Liver (tissue), 8 donors: ENCODE measurements at regions not wholly inside any gene's neighbourhood (a gene's known extent, or its start where the extent isn't known, plus 50 kb on each side); places are given as distances from the start of the nearest gene placed in this dataset.

Experiments
- DNase-seq: peaks from one replicate; pipeline ENCODE4 v3.0.0-alpha.2; 2017; ENCODE audit warnings: low spot score
- H3K27ac ChIP-seq, 2 donors: one replicate each; pipeline ENCODE4 v1.7.0; 2013; ENCODE audit warnings: inconsistent platforms in 2 of 2, low read length in 2 of 2, control low read depth in 1 of 2, low read depth in 1 of 2, mild to moderate bottlenecking in 1 of 2
- H3K27me3 ChIP-seq, 4 donors: one replicate each; pipeline versions ENCODE4 v1.6.1 to v1.7.0; 2013; ENCODE audit warnings: low read length in 3 of 4, inconsistent platforms in 1 of 4, mild to moderate bottlenecking in 1 of 4, moderate library complexity in 1 of 4; ENCODE audit not compliant: control insufficient read depth in 4 of 4, insufficient read depth in 4 of 4
- H3K36me3 ChIP-seq, 4 donors: one replicate each; pipeline versions ENCODE4 v1.6.1 to v1.7.0; 2013; ENCODE audit warnings: low read length in 3 of 4, mild to moderate bottlenecking in 3 of 4, low read depth in 1 of 4, moderate library complexity in 1 of 4; ENCODE audit not compliant: control insufficient read depth in 4 of 4, insufficient read depth in 3 of 4
- H3K4me1 ChIP-seq, 4 donors: one replicate each; pipeline versions ENCODE4 v1.6.1 to v1.7.0; 2013; ENCODE audit warnings: low read length in 3 of 4, mild to moderate bottlenecking in 3 of 4, moderate library complexity in 1 of 4; ENCODE audit not compliant: control insufficient read depth in 4 of 4, insufficient read depth in 4 of 4
- H3K4me3 ChIP-seq, 3 donors: one replicate each; pipeline versions ENCODE4 v1.6.1 to v1.7.0; 2013; ENCODE audit warnings: low read length in 3 of 3, control low read depth in 1 of 3, low read depth in 1 of 3, mild to moderate bottlenecking in 1 of 3
- H3K9ac ChIP-seq, 2 donors: one replicate each; pipeline ENCODE4 v1.7.0; 2013; ENCODE audit warnings: low read length in 2 of 2, mild to moderate bottlenecking in 2 of 2, moderate library complexity in 2 of 2, control low read depth in 1 of 2, low read depth in 1 of 2
- H3K9me3 ChIP-seq, 4 donors: one replicate each; pipeline versions ENCODE4 v1.6.1 to v1.7.0; 2013; ENCODE audit warnings: low read length in 3 of 4; ENCODE audit not compliant: control insufficient read depth in 4 of 4
- EGR1 ChIP-seq, 2 donors: IDR thresholded peaks; 2 replicates each; pipeline ENCODE4 v1.6.1; 2016 to 2018; ENCODE audit warnings: antibody characterized with exemption in 2 of 2, low read depth in 2 of 2
- FOXA1 ChIP-seq: IDR thresholded peaks from 2 replicates; pipeline ENCODE4 v1.6.1; 2016; ENCODE audit warnings: antibody characterized with exemption
- FOXA2 ChIP-seq: IDR thresholded peaks from 2 replicates; pipeline ENCODE4 v1.6.1; 2016; ENCODE audit warnings: antibody characterized with exemption
- GABPA ChIP-seq, 2 donors: IDR thresholded peaks in 1 of 2; conservative IDR thresholded peaks in 1 of 2; 2 replicates each; pipeline ENCODE4 v1.6.1; 2016; ENCODE audit warnings: antibody characterized with exemption in 2 of 2, mild to moderate bottlenecking in 1 of 2, moderate library complexity in 1 of 2
- HNF4A ChIP-seq, 2 donors: conservative IDR thresholded peaks; 2 replicates each; pipeline ENCODE4 v1.6.1; 2016; ENCODE audit warnings: antibody characterized with exemption in 2 of 2, mild to moderate bottlenecking in 2 of 2
- HNF4G ChIP-seq: IDR thresholded peaks from 2 replicates; pipeline ENCODE4 v1.6.1; 2016; ENCODE audit warnings: antibody characterized with exemption
- JUND ChIP-seq, 2 donors: IDR thresholded peaks; 2 replicates each; pipeline ENCODE4 v1.6.1; 2016; ENCODE audit warnings: antibody characterized with exemption in 2 of 2
- NR2F2 ChIP-seq: IDR thresholded peaks from 2 replicates; pipeline ENCODE4 v1.6.1; 2016; ENCODE audit warnings: antibody characterized with exemption
- RAD21 ChIP-seq, 2 donors: IDR thresholded peaks; 2 replicates each; pipeline ENCODE4 v1.6.1; 2016; ENCODE audit warnings: antibody characterized with exemption in 2 of 2, mild to moderate bottlenecking in 2 of 2
- REST ChIP-seq: IDR thresholded peaks from 2 replicates; pipeline ENCODE4 v1.6.1; 2016; ENCODE audit warnings: antibody characterized with exemption, mild to moderate bottlenecking
- RXRA ChIP-seq, 2 donors: IDR thresholded peaks; 2 replicates each; pipeline ENCODE4 v1.6.1; 2017 to 2018; ENCODE audit warnings: antibody characterized with exemption in 2 of 2, mild to moderate bottlenecking in 1 of 2
- SP1 ChIP-seq: IDR thresholded peaks from 2 replicates; pipeline ENCODE4 v1.6.1; 2018; ENCODE audit warnings: antibody characterized with exemption, mild to moderate bottlenecking
- TAF1 ChIP-seq: conservative IDR thresholded peaks from 2 replicates; pipeline ENCODE4 v1.6.1; 2016; ENCODE audit warnings: antibody characterized with exemption, mild to moderate bottlenecking
- YY1 ChIP-seq: IDR thresholded peaks from 2 replicates; pipeline ENCODE4 v1.6.1; 2016; ENCODE audit warnings: antibody characterized with exemption, mild to moderate bottlenecking
- WGBS: extraction: QIAGEN DNeasy Blood & Tissue Kit; methylation state at CpG from one replicate; pipeline ENCODE4 v1.1.7; 2013; 5-methylcytosine and 5-hydroxymethylcytosine counted together
- TF ChIP-seq, protein P1 (sequence below): fragments of 150-350 bp; IDR thresholded peaks from 2 replicates; pipeline ENCODE4 v1.5.1; 2017; ENCODE audit warnings: improper control_type of control experiment, low read depth, low read length; ENCODE audit not compliant: missing input control
- TF ChIP-seq, protein P2 (sequence below): IDR thresholded peaks from 2 replicates; pipeline ENCODE4 v1.6.1; 2016; ENCODE audit warnings: antibody characterized with exemption
- TF ChIP-seq, protein P3 (sequence below): IDR thresholded peaks from 2 replicates; pipeline ENCODE4 v1.6.1; 2016; ENCODE audit warnings: antibody characterized with exemption
- TF ChIP-seq, protein P4 (sequence below): IDR thresholded peaks from 2 replicates; pipeline ENCODE4 v1.6.1; 2016; ENCODE audit warnings: antibody characterized with exemption
- donor health status: healthy.
- donor health status: healthy.
- donor health status: healthy.
- donor health status: healthy.
- donor health status: healthy.

GRCh38 chr2:52463457-52463856 lies 1304.1 kb upstream of the CHAC2 start:
- Histone ChIP-seq H3K36me3 (no peaks in the 10 kb centered on the region), H3K27me3 (no peaks in the 10 kb centered on the region), H3K4me1 (peaks cover 0 to 16% (median 13%) of the 10 kb centered on the region in 4 donors), H3K27ac (no peak overlapping the region), H3K9me3 (no peaks in the 10 kb centered on the region), H3K9ac (no peak overlapping the region), H3K4me3 (no peak overlapping the region)
- TF ChIP-seq RAD21 (IDR thresholded peaks at IDR 0.05) = peak in 1 of 2 donors; percentile 16
- TF ChIP-seq, protein P1, sequence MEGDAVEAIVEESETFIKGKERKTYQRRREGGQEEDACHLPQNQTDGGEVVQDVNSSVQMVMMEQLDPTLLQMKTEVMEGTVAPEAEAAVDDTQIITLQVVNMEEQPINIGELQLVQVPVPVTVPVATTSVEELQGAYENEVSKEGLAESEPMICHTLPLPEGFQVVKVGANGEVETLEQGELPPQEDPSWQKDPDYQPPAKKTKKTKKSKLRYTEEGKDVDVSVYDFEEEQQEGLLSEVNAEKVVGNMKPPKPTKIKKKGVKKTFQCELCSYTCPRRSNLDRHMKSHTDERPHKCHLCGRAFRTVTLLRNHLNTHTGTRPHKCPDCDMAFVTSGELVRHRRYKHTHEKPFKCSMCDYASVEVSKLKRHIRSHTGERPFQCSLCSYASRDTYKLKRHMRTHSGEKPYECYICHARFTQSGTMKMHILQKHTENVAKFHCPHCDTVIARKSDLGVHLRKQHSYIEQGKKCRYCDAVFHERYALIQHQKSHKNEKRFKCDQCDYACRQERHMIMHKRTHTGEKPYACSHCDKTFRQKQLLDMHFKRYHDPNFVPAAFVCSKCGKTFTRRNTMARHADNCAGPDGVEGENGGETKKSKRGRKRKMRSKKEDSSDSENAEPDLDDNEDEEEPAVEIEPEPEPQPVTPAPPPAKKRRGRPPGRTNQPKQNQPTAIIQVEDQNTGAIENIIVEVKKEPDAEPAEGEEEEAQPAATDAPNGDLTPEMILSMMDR = no peak
- no peak for TF ChIP-seq HNF4G
- no peak for TF ChIP-seq FOXA1
- peak; percentile 59 to 84 for TF ChIP-seq RXRA (IDR thresholded peaks at IDR 0.05)
- no peak for TF ChIP-seq TAF1
- TF ChIP-seq JUND (IDR thresholded peaks at IDR 0.05) = no peak
- peak; percentile 47 to 67 for TF ChIP-seq HNF4A (conservative IDR thresholded peaks at IDR 0.05)
- TF ChIP-seq YY1 = no peak
- TF ChIP-seq REST = no peak
- TF ChIP-seq EGR1 (IDR thresholded peaks at IDR 0.05; ENCODE audit: low read depth in 2 of 2) = no peak
- TF ChIP-seq, protein P2, sequence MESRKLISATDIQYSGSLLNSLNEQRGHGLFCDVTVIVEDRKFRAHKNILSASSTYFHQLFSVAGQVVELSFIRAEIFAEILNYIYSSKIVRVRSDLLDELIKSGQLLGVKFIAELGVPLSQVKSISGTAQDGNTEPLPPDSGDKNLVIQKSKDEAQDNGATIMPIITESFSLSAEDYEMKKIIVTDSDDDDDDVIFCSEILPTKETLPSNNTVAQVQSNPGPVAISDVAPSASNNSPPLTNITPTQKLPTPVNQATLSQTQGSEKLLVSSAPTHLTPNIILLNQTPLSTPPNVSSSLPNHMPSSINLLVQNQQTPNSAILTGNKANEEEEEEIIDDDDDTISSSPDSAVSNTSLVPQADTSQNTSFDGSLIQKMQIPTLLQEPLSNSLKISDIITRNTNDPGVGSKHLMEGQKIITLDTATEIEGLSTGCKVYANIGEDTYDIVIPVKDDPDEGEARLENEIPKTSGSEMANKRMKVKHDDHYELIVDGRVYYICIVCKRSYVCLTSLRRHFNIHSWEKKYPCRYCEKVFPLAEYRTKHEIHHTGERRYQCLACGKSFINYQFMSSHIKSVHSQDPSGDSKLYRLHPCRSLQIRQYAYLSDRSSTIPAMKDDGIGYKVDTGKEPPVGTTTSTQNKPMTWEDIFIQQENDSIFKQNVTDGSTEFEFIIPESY = no peak
- TF ChIP-seq NR2F2 = no peak
- TF ChIP-seq, protein P3, sequence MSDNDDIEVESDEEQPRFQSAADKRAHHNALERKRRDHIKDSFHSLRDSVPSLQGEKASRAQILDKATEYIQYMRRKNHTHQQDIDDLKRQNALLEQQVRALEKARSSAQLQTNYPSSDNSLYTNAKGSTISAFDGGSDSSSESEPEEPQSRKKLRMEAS = no peak
- no peak for TF ChIP-seq FOXA2
- TF ChIP-seq SP1 = peak; percentile 23
- TF ChIP-seq, protein P4, sequence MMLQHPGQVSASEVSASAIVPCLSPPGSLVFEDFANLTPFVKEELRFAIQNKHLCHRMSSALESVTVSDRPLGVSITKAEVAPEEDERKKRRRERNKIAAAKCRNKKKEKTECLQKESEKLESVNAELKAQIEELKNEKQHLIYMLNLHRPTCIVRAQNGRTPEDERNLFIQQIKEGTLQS = no peak
- TF ChIP-seq GABPA (IDR thresholded peaks at IDR 0.05 in 1 of 2, conservative IDR thresholded peaks at IDR 0.05 in 1 of 2) = no peak
- 53% methylated on average over 3 of the region's 3 CpGs for WGBS
- no peak for DNase-seq
